Motor neuron (in vitro differentiated cells): ENCODE measurements at regions not wholly inside any gene's neighbourhood (a gene's known extent, or its start where the extent isn't known, plus 50 kb on each side); places are given as distances from the start of the nearest gene placed in this dataset.
A peak's percentile ranks its signal among the peaks of the same experiment; 100 is the strongest.

Source experiments
- ATAC-seq, 8 experiments: fragments of 200-7000 bp; cut with Tn5 transposase; replicated peaks in 6 of 8; 2 replicates each; pipeline ENCODE4 v1.8.0; 2021; ENCODE audit warnings: mild to moderate bottlenecking in 8 of 8, moderate library complexity in 8 of 8
- H3K27ac ChIP-seq, 2 donors: fragments of 250-450 bp; sonication (Bioruptor Pico); 2 replicates each; pipeline ENCODE4 v1.9.0; 2021; ENCODE audit warnings: antibody characterized with exemption in 2 of 2, mild to moderate bottlenecking in 2 of 2, moderate library complexity in 1 of 2
- H3K4me1 ChIP-seq, 2 donors: fragments of 250-450 bp; sonication (Bioruptor Pico); replicated peaks in 1 of 2; 2 replicates each; pipeline ENCODE4 v1.6.1; 2021; ENCODE audit warnings: antibody characterized with exemption in 2 of 2, mild to moderate bottlenecking in 2 of 2, moderate library complexity in 1 of 2
- H3K4me3 ChIP-seq, 5 donors: fragments of 250-450 bp; sonication (Bioruptor Pico); 2 replicates each; pipeline ENCODE4 v1.9.0; 2021; ENCODE audit warnings: antibody characterized with exemption in 5 of 5, mild to moderate bottlenecking in 5 of 5, moderate library complexity in 4 of 5
- WGBS, 10 experiments: fragments of 450-650 bp; shearing (Covaris generic); methylation state at CpG; one replicate each; pipeline ENCODE4 v1.0.0; 2022; 5-methylcytosine and 5-hydroxymethylcytosine counted together
- in situ Hi-C, 9 experiments: fragments of 400-800 bp; cut with MboI; loops; one replicate each; pipeline ENCODE4 v1.15.0; 2021; ENCODE audit warnings: low sequenced_read_pairs in 9 of 9, low pct_unique_long_range_greater_than_20kb in 2 of 9; ENCODE audit not compliant: unreplicated experiment in 9 of 9

DNA sequence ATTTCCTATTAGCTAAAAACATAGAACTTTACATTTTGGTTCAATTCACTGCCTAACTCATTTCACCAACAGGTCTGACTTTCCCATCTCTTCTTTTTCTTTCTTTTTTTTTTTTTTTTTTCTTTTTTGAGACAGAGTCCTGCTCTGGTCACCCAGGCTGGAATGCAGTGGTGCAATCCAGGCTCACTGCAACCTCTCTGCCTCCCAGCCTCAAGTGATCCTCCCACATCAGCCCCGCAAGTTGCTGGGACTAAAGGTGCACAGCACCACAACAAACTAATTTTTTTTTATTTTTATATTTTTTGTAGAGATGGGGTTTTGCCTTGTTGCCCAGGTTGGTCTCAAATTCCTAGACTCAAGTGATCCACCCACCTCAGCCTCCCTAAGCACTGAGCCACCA lies 57.8 kb upstream of the HNRNPA3 start:
- in situ Hi-C loops: loop anchor here in 8 of 9 experiments (10.0 to 25.0 kb wide), 6 partner anchors 182 to 1043 kb away; partner anchors contain the start of genes HOXD8 (in 5 of the 8), HOXD9 (in 5 of the 8), HOXD10 (in 1 of the 8) and HOXD11 (in 1 of the 8)
- no peak overlapping the region for H3K27ac ChIP-seq
- 73 to 100% (median 100%) methylated on average over 1 of the region's 1 CpG; no CpG with 5 or more reads in 2 of the 10 experiments for WGBS, 10 experiments
- H3K4me1 ChIP-seq: no peaks in the 10 kb centered on the region
- H3K4me3 ChIP-seq: no peak overlapping the region
- no peak for ATAC-seq

DNA sequence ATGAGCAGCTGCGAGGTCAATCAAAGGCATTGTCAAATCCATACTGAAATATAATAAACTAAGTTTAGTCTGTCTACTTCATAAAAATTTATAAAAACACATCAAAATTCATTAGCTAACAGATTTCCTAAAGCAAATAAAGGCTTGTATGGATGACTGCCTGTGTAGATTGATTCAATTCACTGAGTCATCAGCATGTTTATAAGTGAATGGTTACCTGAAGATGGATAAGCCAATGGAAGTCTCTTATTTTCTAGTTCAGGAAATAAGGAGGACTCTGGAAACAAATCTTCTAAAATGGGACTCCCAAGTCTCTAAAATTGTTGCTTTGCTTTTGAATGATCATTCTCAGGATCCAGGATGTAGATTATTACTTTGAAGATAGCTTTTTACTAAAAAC lies 57.0 kb upstream of the HNRNPA3 start:
- ATAC-seq: no peak
- no peaks in the 10 kb centered on the region for H3K4me1 ChIP-seq
- 75 to 100% (median 85%) methylated on average over 1 of the region's 1 CpG; no CpG with 5 or more reads in 3 of the 10 experiments for WGBS, 10 experiments
- in situ Hi-C loops: loop anchor here in 8 of 9 experiments (10.0 to 25.0 kb wide), 6 partner anchors 182 to 1043 kb away; partner anchors contain the start of genes HOXD8 (in 5 of the 8), HOXD9 (in 5 of the 8), HOXD10 (in 1 of the 8) and HOXD11 (in 1 of the 8)
- no peak overlapping the region for H3K27ac ChIP-seq
- H3K4me3 ChIP-seq: no peak overlapping the region

- WGBS, 10 experiments: 0 to 57% (median 36%) methylated on average over 2 to 12 of the region's 12 CpGs
- peak in 4 of 8 experiments; percentile 25 to 45 (median 30) for ATAC-seq
- Histone ChIP-seq H3K4me1 (peaks cover 24 to 47% of the 10 kb centered on the region in 2 donors), H3K27ac (no peak overlapping the region), H3K4me3 (no peak overlapping the region)
- in situ Hi-C loops: loop anchor here in 8 of 9 experiments (10.0 to 25.0 kb wide), 7 partner anchors 163 to 1050 kb away; partner anchors contain the start of genes HOXD10 (in 1 of the 8), HOXD11 (in 1 of the 8), HOXD8 (in 1 of the 8) and HOXD9 (in 1 of the 8)
Observed at GRCh38 chr2:177161741-177162460, 50.7 kb upstream of the HNRNPA3 start.
